Vagina (tissue), 2 donors: ENCODE measurements at regions not wholly inside any gene's neighbourhood (a gene's known extent, or its start where the extent isn't known, plus 50 kb on each side); places are given as distances from the start of the nearest gene placed in this dataset.

Source experiments
- DNase-seq, 2 donors: peaks; one replicate each; pipeline ENCODE4 v3.0.0-alpha.2; 2017; ENCODE audit errors: extremely low spot score in 2 of 2
- H3K27ac ChIP-seq: fragments of 200-600 bp; sonication (generic); one replicate; pipeline ENCODE4 v1.5.1; 2019
- H3K27me3 ChIP-seq: fragments of 200-600 bp; sonication (generic); one replicate; pipeline ENCODE4 v1.5.1; 2019
- H3K36me3 ChIP-seq, 2 donors: fragments of 200-600 bp; sonication (generic); one replicate each; pipeline ENCODE4 v1.5.1; 2017 to 2019
- H3K4me1 ChIP-seq: fragments of 200-600 bp; sonication (generic); one replicate; pipeline ENCODE4 v1.5.1; 2019
- H3K4me3 ChIP-seq, 2 donors: fragments of 200-600 bp; sonication (generic); 1 replicate in 1 of 2; 2 replicates in 1 of 2; pipeline ENCODE4 v1.5.1; 2016 to 2019
- H3K9me3 ChIP-seq: fragments of 200-600 bp; sonication (generic); one replicate; pipeline ENCODE4 v1.5.1; 2019
- POLR2A ChIP-seq, 2 donors: fragments of 450-650 bp; IDR thresholded peaks; one replicate each; pipeline ENCODE4 v1.6.1; 2017; ENCODE audit warnings: antibody characterized with exemption in 2 of 2, mild to moderate bottlenecking in 2 of 2, moderate library complexity in 2 of 2
- POLR2AphosphoS5 ChIP-seq, 2 donors: sonication (generic); formaldehyde crosslinking; IDR thresholded peaks; one replicate each; pipeline ENCODE4 v1.9.0; 2017; ENCODE audit warnings: antibody characterized with exemption in 2 of 2, mild to moderate bottlenecking in 2 of 2, low read depth in 1 of 2; ENCODE audit not compliant: insufficient read depth in 1 of 2
- intact Hi-C: fragments of 100-400 bp; cut with DNase I; formaldehyde crosslinking; loops from one replicate; pipeline ENCODE4 v1.15.1; 2023
- TF ChIP-seq, protein P1 (sequence below), 3 experiments: fragments of 450-650 bp in 2 of 3; fragments of 200-600 bp in 1 of 3; sonication (generic) in 1 of 3; IDR thresholded peaks; one replicate each; pipeline ENCODE4 v1.5.1; 2017 to 2019; ENCODE audit warnings: antibody characterized with exemption in 3 of 3, mild to moderate bottlenecking in 2 of 3, moderate library complexity in 2 of 3

GRCh38 chr16:59514651-59515050, 780.5 kb upstream of the GOT2 start:
- intact Hi-C loops: no loop called here
- H3K27ac ChIP-seq: no peak overlapping the region
- no peak for DNase-seq
- no peaks in the 10 kb centered on the region for H3K27me3 ChIP-seq
- H3K36me3 ChIP-seq: no peaks in the 10 kb centered on the region
- H3K4me3 ChIP-seq: no peak overlapping the region
- TF ChIP-seq, protein P1, sequence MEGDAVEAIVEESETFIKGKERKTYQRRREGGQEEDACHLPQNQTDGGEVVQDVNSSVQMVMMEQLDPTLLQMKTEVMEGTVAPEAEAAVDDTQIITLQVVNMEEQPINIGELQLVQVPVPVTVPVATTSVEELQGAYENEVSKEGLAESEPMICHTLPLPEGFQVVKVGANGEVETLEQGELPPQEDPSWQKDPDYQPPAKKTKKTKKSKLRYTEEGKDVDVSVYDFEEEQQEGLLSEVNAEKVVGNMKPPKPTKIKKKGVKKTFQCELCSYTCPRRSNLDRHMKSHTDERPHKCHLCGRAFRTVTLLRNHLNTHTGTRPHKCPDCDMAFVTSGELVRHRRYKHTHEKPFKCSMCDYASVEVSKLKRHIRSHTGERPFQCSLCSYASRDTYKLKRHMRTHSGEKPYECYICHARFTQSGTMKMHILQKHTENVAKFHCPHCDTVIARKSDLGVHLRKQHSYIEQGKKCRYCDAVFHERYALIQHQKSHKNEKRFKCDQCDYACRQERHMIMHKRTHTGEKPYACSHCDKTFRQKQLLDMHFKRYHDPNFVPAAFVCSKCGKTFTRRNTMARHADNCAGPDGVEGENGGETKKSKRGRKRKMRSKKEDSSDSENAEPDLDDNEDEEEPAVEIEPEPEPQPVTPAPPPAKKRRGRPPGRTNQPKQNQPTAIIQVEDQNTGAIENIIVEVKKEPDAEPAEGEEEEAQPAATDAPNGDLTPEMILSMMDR (IDR thresholded peaks at IDR 0.05): no peak
- TF ChIP-seq POLR2AphosphoS5 (IDR thresholded peaks at IDR 0.05; ENCODE audit: insufficient read depth in 1 of 2, low read depth in 1 of 2) (no peak), POLR2A (IDR thresholded peaks at IDR 0.05) (no peak)
- H3K9me3 ChIP-seq: no peaks in the 10 kb centered on the region
- H3K4me1 ChIP-seq: no peaks in the 10 kb centered on the region

DNA sequence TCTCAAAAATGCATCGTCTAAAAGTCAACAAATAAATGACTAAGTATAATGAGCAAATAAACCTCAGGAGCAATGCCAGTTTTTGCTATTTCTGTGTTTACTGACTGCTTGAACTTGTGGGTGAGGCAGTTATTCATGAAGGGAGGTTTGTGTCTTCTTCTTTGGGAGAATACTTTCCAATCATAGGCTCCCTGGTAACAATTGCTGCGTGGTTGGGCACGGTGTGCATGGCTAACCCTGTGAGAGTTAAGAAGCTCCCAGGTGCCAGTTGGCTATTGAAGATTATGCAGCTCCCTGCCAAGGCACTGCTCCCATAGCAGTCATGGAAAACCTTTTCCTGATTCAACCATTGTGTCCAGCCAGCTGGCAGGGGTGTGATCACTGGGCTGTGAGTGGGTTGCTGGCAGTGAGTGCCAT, 775.9 kb upstream of the GOT2 start:
- Histone ChIP-seq H3K27ac (no peak overlapping the region), H3K27me3 (no peaks in the 10 kb centered on the region), H3K9me3 (no peaks in the 10 kb centered on the region), H3K36me3 (no peaks in the 10 kb centered on the region), H3K4me3 (no peak overlapping the region), H3K4me1 (no peaks in the 10 kb centered on the region)
- no peak for DNase-seq
- intact Hi-C loops: no loop called here
- TF ChIP-seq, protein P1 (IDR thresholded peaks at IDR 0.05): no peak
- no peak for TF ChIP-seq POLR2AphosphoS5 (IDR thresholded peaks at IDR 0.05; ENCODE audit: insufficient read depth in 1 of 2, low read depth in 1 of 2)
- TF ChIP-seq POLR2A (IDR thresholded peaks at IDR 0.05): no peak

DNA sequence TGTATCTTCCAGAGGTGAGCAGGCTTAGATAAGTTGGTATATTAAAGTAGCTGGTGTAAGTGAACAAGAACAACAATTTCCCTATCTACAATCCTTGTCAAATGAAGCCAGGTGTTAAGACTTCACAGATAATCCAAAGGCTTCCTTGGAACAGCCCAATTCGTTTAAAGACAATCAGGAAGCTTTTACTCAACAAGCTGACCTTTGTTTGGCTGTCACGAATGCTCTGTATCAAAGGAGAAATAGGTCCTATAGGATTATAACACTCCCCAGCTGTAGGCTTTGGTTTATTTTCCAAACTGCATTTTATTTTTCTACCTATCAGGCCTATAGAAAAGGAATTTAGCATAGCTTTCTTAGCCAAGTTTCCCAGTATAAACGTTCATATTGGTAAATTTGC, 766.5 kb upstream of the GOT2 start:
- TF ChIP-seq POLR2AphosphoS5 (IDR thresholded peaks at IDR 0.05; ENCODE audit: insufficient read depth in 1 of 2, low read depth in 1 of 2) (no peak), POLR2A (IDR thresholded peaks at IDR 0.05) (no peak)
- TF ChIP-seq, protein P1 (IDR thresholded peaks at IDR 0.05): no peak

GRCh38 chr16:59487067-59487466, 753.0 kb upstream of the GOT2 start:
- H3K4me3 ChIP-seq: no peak overlapping the region
- no peaks in the 10 kb centered on the region for H3K9me3 ChIP-seq
- no peak for DNase-seq
- no peaks in the 10 kb centered on the region for H3K36me3 ChIP-seq
- no peak for TF ChIP-seq POLR2AphosphoS5 (IDR thresholded peaks at IDR 0.05; ENCODE audit: insufficient read depth in 1 of 2, low read depth in 1 of 2)
- TF ChIP-seq POLR2A (IDR thresholded peaks at IDR 0.05): no peak
- TF ChIP-seq, protein P1 (IDR thresholded peaks at IDR 0.05): no peak
- no peak overlapping the region for H3K27ac ChIP-seq
- H3K4me1 ChIP-seq: no peaks in the 10 kb centered on the region
- intact Hi-C loops: no loop called here
- H3K27me3 ChIP-seq: no peaks in the 10 kb centered on the region

More for the DNA sequence above, 766.5 kb upstream of the GOT2 start:
- no peak for DNase-seq
- Histone ChIP-seq H3K9me3 (no peaks in the 10 kb centered on the region), H3K4me3 (no peak overlapping the region), H3K27ac (no peak overlapping the region), H3K27me3 (no peaks in the 10 kb centered on the region), H3K36me3 (no peaks in the 10 kb centered on the region), H3K4me1 (no peaks in the 10 kb centered on the region)
- intact Hi-C loops: no loop called here

- Histone ChIP-seq H3K4me1 (no peaks in the 10 kb centered on the region), H3K4me3 (no peak overlapping the region), H3K27ac (no peak overlapping the region), H3K36me3 (no peaks in the 10 kb centered on the region), H3K9me3 (no peaks in the 10 kb centered on the region), H3K27me3 (no peaks in the 10 kb centered on the region)
- DNase-seq: no peak
- intact Hi-C loops: no loop called here
- no peak for TF ChIP-seq POLR2A (IDR thresholded peaks at IDR 0.05)
- no peak for TF ChIP-seq POLR2AphosphoS5 (IDR thresholded peaks at IDR 0.05; ENCODE audit: insufficient read depth in 1 of 2, low read depth in 1 of 2)
Observed at GRCh38 chr16:59484833-59485516, 750.9 kb upstream of the GOT2 start.
